IMR-90 (cell line): ENCODE measurements at regions not wholly inside any gene's neighbourhood (a gene's known extent, or its start where the extent isn't known, plus 50 kb on each side); places are given as distances from the start of the nearest gene placed in this dataset.

ENCODE experiments used
- ATAC-seq: fragments of 200-7000 bp; cut with Tn5 transposase; 2 replicates; pipeline ENCODE4 v1.9.1; 2020; ENCODE audit warnings: low read depth, mild to moderate bottlenecking, moderate library complexity
- BruUV-seq: library from RNA; stranded (reverse); fragments of 400-500 nt; replicated peaks from 2 replicates; lab custom pipeline; 2021; lab: Mats Ljungman, UMichigan
- CTCF ChIA-PET: fragments of 300-600 bp; formaldehyde crosslinking; extraction: SDS; loops from one replicate; lab custom pipeline; 2021; ENCODE audit warnings: antibody characterized with exemption; lab: Yijun Ruan, JAX
- POLR2A ChIA-PET: fragments of 300-600 bp; sonication (Branson Sonifier 250); formaldehyde crosslinking; loops from one replicate; lab custom pipeline; 2022; ENCODE audit warnings: antibody characterized with exemption; ENCODE audit not compliant: unreplicated experiment; lab: Charles Lee
- DNase-seq: peaks from one replicate; pipeline ENCODE4 v3.0.0; 2013
- H2AFZ ChIP-seq: replicated peaks from 2 replicates; pipeline ENCODE3; 2013; ENCODE audit warnings: low read length, mild to moderate bottlenecking; ENCODE audit not compliant: poor library complexity
- H2AK5ac ChIP-seq: 2 replicates; pipeline ENCODE4 v1.6.1; 2013; ENCODE audit warnings: low read depth, low read length, inconsistent platforms
- H2AK9ac ChIP-seq: replicated peaks from 2 replicates; pipeline ENCODE3; 2013; ENCODE audit warnings: mild to moderate bottlenecking, low read depth, low read length, moderate library complexity; ENCODE audit not compliant: poor library complexity
- H2BK120ac ChIP-seq: 2 replicates; pipeline ENCODE4 v1.6.1; 2013; ENCODE audit warnings: low read depth, low read length, inconsistent platforms
- H2BK15ac ChIP-seq: 3 replicates; pipeline ENCODE4 v1.6.1; 2013; ENCODE audit warnings: low read depth, low read length, inconsistent platforms
- H2BK20ac ChIP-seq: 2 replicates; pipeline ENCODE4 v1.6.1; 2013; ENCODE audit warnings: low read depth, mild to moderate bottlenecking, inconsistent platforms, low read length, moderate library complexity
- H2BK5ac ChIP-seq: 2 replicates; pipeline ENCODE4 v1.6.1; 2013; ENCODE audit warnings: mild to moderate bottlenecking, low read depth, low read length, inconsistent platforms; ENCODE audit not compliant: poor library complexity, severe bottlenecking
- H3K14ac ChIP-seq: replicated peaks from 2 replicates; pipeline ENCODE4 v1.6.1; 2013; ENCODE audit warnings: low read depth, low read length, inconsistent platforms
- H3K18ac ChIP-seq: 2 replicates; pipeline ENCODE4 v1.6.1; 2013; ENCODE audit warnings: low read depth, low read length, control low read depth
- H3K23ac ChIP-seq: 2 replicates; pipeline ENCODE4 v1.6.1; 2013; ENCODE audit warnings: low read depth, low read length, inconsistent platforms
- H3K27ac ChIP-seq: 2 replicates; pipeline ENCODE4 v1.5.1; 2013; ENCODE audit warnings: mild to moderate bottlenecking, control low read depth, low read length; ENCODE audit not compliant: insufficient read depth
- H3K27me3 ChIP-seq: 2 replicates; pipeline ENCODE4 v1.6.1; 2013; ENCODE audit warnings: low read length; ENCODE audit not compliant: control insufficient read depth, insufficient read depth
- H3K36me3 ChIP-seq: 2 replicates; pipeline ENCODE4 v1.6.1; 2013; ENCODE audit warnings: low read length, mixed read lengths; ENCODE audit not compliant: control insufficient read depth, insufficient read depth
- H3K4ac ChIP-seq: 2 replicates; pipeline ENCODE4 v1.6.1; 2013; ENCODE audit warnings: low read depth, low read length, inconsistent platforms
- H3K4me1 ChIP-seq: 2 replicates; pipeline ENCODE4 v1.6.1; 2013; ENCODE audit warnings: low read length, mixed read lengths; ENCODE audit not compliant: control insufficient read depth, insufficient read depth
- H3K4me2 ChIP-seq: 2 replicates; pipeline ENCODE4 v1.6.1; 2013; ENCODE audit warnings: low read depth, mild to moderate bottlenecking, control low read depth, low read length, moderate library complexity
- H3K4me3 ChIP-seq: 2 replicates; pipeline ENCODE4 v1.5.1; 2013; ENCODE audit warnings: low read depth, mild to moderate bottlenecking, control low read depth, low read length, moderate library complexity; ENCODE audit not compliant: insufficient read depth
- H3K56ac ChIP-seq: 2 replicates; pipeline ENCODE4 v1.6.1; 2013; ENCODE audit warnings: low read length, inconsistent platforms; ENCODE audit not compliant: insufficient read depth; ENCODE audit errors: extremely low read depth
- H3K79me1 ChIP-seq, 2 experiments: 2 replicates each; pipeline ENCODE4 v1.6.1; 2013; ENCODE audit warnings: low read length in 2 of 2, inconsistent platforms in 1 of 2, low read depth in 1 of 2
- H3K9ac ChIP-seq: 2 replicates; pipeline ENCODE4 v1.6.1; 2013; ENCODE audit warnings: low read depth, low read length, control low read depth
- H3K9me1 ChIP-seq: 2 replicates; pipeline ENCODE4 v1.6.1; 2013; ENCODE audit warnings: low read length, inconsistent platforms; ENCODE audit not compliant: insufficient read depth
- H3K9me3 ChIP-seq: 2 replicates; pipeline ENCODE4 v1.6.1; 2013; ENCODE audit warnings: low read length; ENCODE audit not compliant: control insufficient read depth, insufficient read depth
- H4K20me1 ChIP-seq: 2 replicates; pipeline ENCODE4 v1.6.1; 2013; ENCODE audit warnings: low read length, inconsistent platforms; ENCODE audit not compliant: insufficient read depth
- H4K5ac ChIP-seq: 2 replicates; pipeline ENCODE4 v1.6.1; 2013; ENCODE audit warnings: mild to moderate bottlenecking, low read depth, low read length, control low read depth
- H4K8ac ChIP-seq, 2 experiments: 2 replicates each; pipeline ENCODE4 v1.6.1; 2013; ENCODE audit warnings: low read depth in 2 of 2, low read length in 2 of 2, control low read depth in 1 of 2, inconsistent platforms in 1 of 2
- H4K91ac ChIP-seq: 2 replicates; pipeline ENCODE4 v1.6.1; 2013; ENCODE audit warnings: low read depth, low read length, inconsistent platforms; ENCODE audit not compliant: insufficient read depth
- BHLHE40 ChIP-seq: fragments of 150-350 bp; IDR thresholded peaks from 2 replicates; pipeline ENCODE4 v1.6.1; 2016; ENCODE audit warnings: mild to moderate bottlenecking, low read depth, low read length
- CEBPB ChIP-seq: IDR thresholded peaks from 2 replicates; pipeline ENCODE4 v1.6.1; 2012; ENCODE audit warnings: low read depth, low read length, improper control_type of control experiment
- FOS ChIP-seq: fragments of 150-350 bp; IDR thresholded peaks from 2 replicates; pipeline ENCODE4 v1.6.1; 2016; ENCODE audit warnings: low read depth, low read length
- POLR2A ChIP-seq: IDR thresholded peaks from 2 replicates; pipeline ENCODE4 v1.6.1; 2012; ENCODE audit warnings: mild to moderate bottlenecking, low read depth, low read length
- WGBS, 2 experiments: methylation state at CpG; one replicate each; pipeline versions ENCODE4 v1.1.5 to v1.1.7; 2013; ENCODE audit warnings: missing lambda C conversion rate in 2 of 2; ENCODE audit not compliant: insufficient read length in 1 of 2; ENCODE audit errors: extremely low coverage in 2 of 2; 5-methylcytosine and 5-hydroxymethylcytosine counted together
- dilution Hi-C: fragments of 300-500 bp; cut with HindIII; formaldehyde crosslinking; loops from one replicate; pipeline ENCODE4 v1.14.3; 2018; ENCODE audit warnings: low sequenced_read_pairs; ENCODE audit not compliant: unreplicated experiment
- in situ Hi-C: fragments of 300-500 bp; cut with MboI; formaldehyde crosslinking; loops from 3 replicates; pipeline ENCODE4 v1.14.3; 2019; ENCODE audit warnings: low sequenced_read_pairs, inconsistent platforms, mixed read lengths
- intact Hi-C: fragments of 100-400 bp; cut with micrococcal nuclease; formaldehyde crosslinking; loops from 2 replicates; pipeline ENCODE4 v1.10.0; 2022

- Histone ChIP-seq H3K27ac (no peak overlapping the region), H3K9ac (no peak overlapping the region), H4K5ac (no peak overlapping the region), H2BK5ac (no peak overlapping the region), H3K9me3 (peaks cover 18% of the 10 kb centered on the region; the same call in 1 of the 2 replicates), H3K4ac (no peak overlapping the region), H3K14ac (no peak overlapping the region), H3K79me1 (no peaks in the 10 kb centered on the region), H2BK120ac (no peak overlapping the region), H2BK20ac (no peak overlapping the region), H3K18ac (no peak overlapping the region), H4K91ac (no peak overlapping the region), H2BK15ac (no peak overlapping the region), H3K23ac (no peak overlapping the region), H3K36me3 (no peaks in the 10 kb centered on the region), H4K8ac (no peak overlapping the region), H2AFZ (no peak overlapping the region), H3K56ac (no peak overlapping the region), H3K9me1 (no peaks in the 10 kb centered on the region), H2AK9ac (no peak overlapping the region), H3K4me3 (no peak overlapping the region), H3K4me2 (no peak overlapping the region), H4K20me1 (no peaks in the 10 kb centered on the region), H3K27me3 (no peaks in the 10 kb centered on the region), H2AK5ac (no peak overlapping the region), H3K4me1 (no peaks in the 10 kb centered on the region)
- ATAC-seq = no peak
- in situ Hi-C loops (no loop called here), intact Hi-C loops (no loop called here), dilution Hi-C loops (no loop called here)
- TF ChIP-seq CEBPB (no peak), POLR2A (no peak), BHLHE40 (no peak), FOS (no peak)
- DNase-seq = no peak
- WGBS, 2 experiments = 40% methylated on average over 1 of the region's 6 CpGs; no CpG with 5 or more reads in 1 of the 2 experiments
- ChIA-PET POLR2A (no interaction called here), CTCF (no interaction called here)
- BruUV-seq = no TSS peak
Measured at GRCh38 chr2:129768036-129768386, 211.5 kb upstream of the RAB6C start.
